H1 (cell line): ENCODE measurements at regions not wholly inside any gene's neighbourhood (a gene's known extent, or its start where the extent isn't known, plus 50 kb on each side); places are given as distances from the start of the nearest gene placed in this dataset.

Experiments
- CTCF ChIA-PET: fragments of 300-600 bp; sonication (Branson Sonifier 250); formaldehyde crosslinking; loops from one replicate; lab custom pipeline; 2021; ENCODE audit not compliant: partially characterized antibody; lab: Charles Lee
- POLR2A ChIA-PET: fragments of 300-600 bp; sonication (Branson Sonifier 250); formaldehyde crosslinking; loops from one replicate; lab custom pipeline; 2021; ENCODE audit warnings: inconsistent platforms; ENCODE audit not compliant: partially characterized antibody; lab: Charles Lee
- DNase-seq, 2 experiments: peaks; one replicate each; pipeline versions ENCODE4 v3.0.0 to v3.0.0-alpha.2; 2010 to 2022; ENCODE audit warnings: low spot score in 2 of 2, low read depth in 1 of 2, mixed read lengths in 1 of 2
- FAIRE-seq: peaks from 2 replicates; lab custom pipeline; 2011; peaks lifted over from hg19 to GRCh38; lab: Jason Lieb, UNC
- H2AFZ ChIP-seq: 2 replicates; pipeline ENCODE4 v1.8.1; 2012; ENCODE audit warnings: low read length, inconsistent platforms
- H2AK5ac ChIP-seq: 2 replicates; pipeline ENCODE4 v1.6.1; 2013; ENCODE audit warnings: low read depth, low read length
- H2BK120ac ChIP-seq: replicated peaks from 2 replicates; pipeline ENCODE3; 2013; ENCODE audit warnings: low read depth, low read length, inconsistent platforms
- H2BK12ac ChIP-seq: 2 replicates; pipeline ENCODE4 v1.6.1; 2013; ENCODE audit warnings: low read depth, low read length
- H2BK15ac ChIP-seq: 2 replicates; pipeline ENCODE4 v1.6.1; 2013; ENCODE audit warnings: low read length
- H2BK20ac ChIP-seq: 2 replicates; pipeline ENCODE4 v1.6.1; 2013; ENCODE audit warnings: low read length
- H2BK5ac ChIP-seq: 2 replicates; pipeline ENCODE4 v1.6.1; 2013; ENCODE audit warnings: low read depth, low read length
- H3K14ac ChIP-seq: 2 replicates; pipeline ENCODE4 v1.6.1; 2013; ENCODE audit warnings: inconsistent platforms; ENCODE audit not compliant: insufficient read length
- H3K18ac ChIP-seq: 2 replicates; pipeline ENCODE4 v1.6.1; 2013; ENCODE audit warnings: low read length; ENCODE audit errors: extremely low read depth
- H3K23ac ChIP-seq: 2 replicates; pipeline ENCODE4 v1.6.1; 2013; ENCODE audit warnings: inconsistent platforms; ENCODE audit not compliant: insufficient read length
- H3K23me2 ChIP-seq: 2 replicates; pipeline ENCODE4 v1.6.1; 2013; ENCODE audit warnings: low read depth, low read length
- H3K27ac ChIP-seq: 2 replicates; pipeline ENCODE4 v1.6.1; 2011; ENCODE audit warnings: low read depth, low read length, inconsistent platforms
- H3K27me3 ChIP-seq, 4 experiments: replicated peaks in 1 of 4; 1 replicate in 1 of 4; 2 replicates in 3 of 4; pipeline versions ENCODE4 v1.6.1 to v1.8.1; 2011 to 2013; ENCODE audit warnings: low read length in 3 of 4, mild to moderate bottlenecking in 3 of 4, inconsistent platforms in 2 of 4, mixed read lengths in 2 of 4, moderate library complexity in 1 of 4; ENCODE audit not compliant: control insufficient read depth in 3 of 4, insufficient read depth in 3 of 4; ENCODE audit errors: extremely low read depth in 1 of 4
- H3K36me3 ChIP-seq, 4 experiments: 2 replicates each; pipeline versions ENCODE4 v1.6.1 to v1.8.1; 2011 to 2013; ENCODE audit warnings: mild to moderate bottlenecking in 4 of 4, low read length in 3 of 4, moderate library complexity in 2 of 4, control low read depth in 1 of 4, inconsistent platforms in 1 of 4; ENCODE audit not compliant: insufficient read depth in 4 of 4, control insufficient read depth in 2 of 4
- H3K4ac ChIP-seq: replicated peaks from 2 replicates; pipeline ENCODE3; 2013; ENCODE audit warnings: low read length, low read depth, mixed read lengths, inconsistent platforms; ENCODE audit not compliant: insufficient read length
- H3K4me1 ChIP-seq, 4 experiments: replicated peaks in 1 of 4; 1 replicate in 1 of 4; 2 replicates in 3 of 4; pipeline versions ENCODE4 v1.6.1 to v1.8.1; 2011 to 2013; ENCODE audit warnings: low read length in 3 of 4, inconsistent platforms in 2 of 4, mixed read lengths in 1 of 4; ENCODE audit not compliant: insufficient read depth in 4 of 4, control insufficient read depth in 3 of 4
- H3K4me2 ChIP-seq, 2 experiments: 2 replicates each; pipeline versions ENCODE4 v1.6.1 to v1.8.1; 2011 to 2013; ENCODE audit warnings: low read depth in 2 of 2, low read length in 2 of 2, control low read depth in 1 of 2, inconsistent platforms in 1 of 2, mild to moderate bottlenecking in 1 of 2; ENCODE audit not compliant: insufficient read depth in 1 of 2
- H3K4me3 ChIP-seq, 4 experiments: fragments of 200-600, 300-600 bp in 1 of 4; sonication (generic), shearing (Covaris generic), sonication (Bioruptor Twin) in 1 of 4; 2 replicates each; pipeline versions ENCODE4 v1.5.1 to v1.8.1; 2011 to 2016; ENCODE audit warnings: low read length in 4 of 4, low read depth in 3 of 4, control low read depth in 2 of 4, inconsistent platforms in 2 of 4, mild to moderate bottlenecking in 2 of 4, mixed read lengths in 1 of 4, moderate library complexity in 1 of 4; ENCODE audit not compliant: insufficient read depth in 2 of 4; ENCODE audit errors: extremely low read depth in 1 of 4
- H3K56ac ChIP-seq: replicated peaks from 2 replicates; pipeline ENCODE3; 2013; ENCODE audit warnings: low read depth, mild to moderate bottlenecking, mixed read lengths, low read length, inconsistent platforms; ENCODE audit not compliant: insufficient read length
- H3K79me1 ChIP-seq: 2 replicates; pipeline ENCODE4 v1.6.1; 2013; ENCODE audit warnings: low read depth, low read length, control low read depth
- H3K79me2 ChIP-seq, 2 experiments: 2 replicates each; pipeline versions ENCODE4 v1.6.1 to v1.8.1; 2012 to 2013; ENCODE audit warnings: low read length in 2 of 2, mild to moderate bottlenecking in 2 of 2, inconsistent platforms in 1 of 2; ENCODE audit not compliant: insufficient read depth in 2 of 2, control insufficient read depth in 1 of 2
- H3K9ac ChIP-seq, 4 experiments: replicated peaks in 1 of 4; 1 replicate in 1 of 4; 2 replicates in 3 of 4; pipeline versions ENCODE4 v1.6.1 to v1.8.1; 2011 to 2013; ENCODE audit warnings: low read depth in 3 of 4, low read length in 3 of 4, control low read depth in 2 of 4, mild to moderate bottlenecking in 2 of 4, moderate library complexity in 2 of 4, inconsistent platforms in 1 of 4; ENCODE audit errors: extremely low read depth in 1 of 4
- H3K9me3 ChIP-seq, 2 experiments: 2 replicates each; pipeline versions ENCODE4 v1.6.1 to v1.8.1; 2012 to 2013; ENCODE audit warnings: mild to moderate bottlenecking in 2 of 2, moderate library complexity in 2 of 2, control low read depth in 1 of 2, inconsistent platforms in 1 of 2, low read depth in 1 of 2, low read length in 1 of 2, mixed read lengths in 1 of 2; ENCODE audit not compliant: insufficient read depth in 2 of 2
- H4K20me1 ChIP-seq, 2 experiments: replicated peaks in 1 of 2; 2 replicates each; pipeline versions ENCODE3 to v1.8.1; 2011 to 2013; ENCODE audit warnings: inconsistent platforms in 2 of 2, low read length in 2 of 2, mild to moderate bottlenecking in 1 of 2; ENCODE audit not compliant: insufficient read depth in 2 of 2, control insufficient read depth in 1 of 2
- H4K5ac ChIP-seq: 2 replicates; pipeline ENCODE4 v1.6.1; 2013; ENCODE audit warnings: low read length, low read depth, mixed read lengths, inconsistent platforms; ENCODE audit not compliant: insufficient read length
- H4K8ac ChIP-seq: 2 replicates; pipeline ENCODE4 v1.8.0; 2013; ENCODE audit warnings: mild to moderate bottlenecking, moderate library complexity, low read length, inconsistent platforms; ENCODE audit not compliant: insufficient read depth; ENCODE audit errors: extremely low read depth
- H4K91ac ChIP-seq: replicated peaks from 2 replicates; pipeline ENCODE3; 2013; ENCODE audit warnings: low read length, mixed read lengths, inconsistent platforms; ENCODE audit not compliant: insufficient read length
- BCL11A ChIP-seq, 2 experiments: IDR thresholded peaks; one replicate each; pipeline ENCODE4 v1.6.1; 2011; ENCODE audit warnings: low read depth in 2 of 2, low read length in 2 of 2, mild to moderate bottlenecking in 2 of 2
- FOSL1 ChIP-seq: IDR thresholded peaks from 2 replicates; pipeline ENCODE4 v1.6.1; 2011; ENCODE audit warnings: mild to moderate bottlenecking, low read depth, low read length, moderate library complexity; ENCODE audit not compliant: insufficient read depth
- JUN ChIP-seq: IDR thresholded peaks from 2 replicates; pipeline ENCODE4 v1.6.1; 2011; ENCODE audit warnings: low read depth, mild to moderate bottlenecking, improper control_type of control experiment, low read length
- SP1 ChIP-seq: IDR thresholded peaks from 2 replicates; pipeline ENCODE4 v1.6.1; 2011; ENCODE audit warnings: low read depth, low read length
- WGBS, 2 experiments: shearing (Covaris generic) in 1 of 2; methylation state at CpG; one replicate each; pipeline versions ENCODE4 v1.1.6 to v1.1.7; 2013 to 2015; ENCODE audit warnings: low lambda C conversion rate in 2 of 2, mixed read lengths in 2 of 2, inconsistent platforms in 1 of 2, low coverage in 1 of 2, missing lambda C conversion rate in 1 of 2; ENCODE audit not compliant: insufficient replicate concordance in 2 of 2, insufficient coverage in 1 of 2, insufficient read length in 1 of 2; ENCODE audit errors: extremely low coverage in 1 of 2, missing lambda C conversion rate in 1 of 2; 5-methylcytosine and 5-hydroxymethylcytosine counted together
- TF ChIP-seq, protein P1 (sequence below): IDR thresholded peaks from 2 replicates; pipeline ENCODE4 v1.6.1; 2011; ENCODE audit warnings: low read depth, mild to moderate bottlenecking, low read length; ENCODE audit not compliant: insufficient read depth
- TF ChIP-seq, protein P2 (sequence below): IDR thresholded peaks from 2 replicates; pipeline ENCODE4 v1.6.1; 2012; ENCODE audit warnings: inconsistent platforms

DNA sequence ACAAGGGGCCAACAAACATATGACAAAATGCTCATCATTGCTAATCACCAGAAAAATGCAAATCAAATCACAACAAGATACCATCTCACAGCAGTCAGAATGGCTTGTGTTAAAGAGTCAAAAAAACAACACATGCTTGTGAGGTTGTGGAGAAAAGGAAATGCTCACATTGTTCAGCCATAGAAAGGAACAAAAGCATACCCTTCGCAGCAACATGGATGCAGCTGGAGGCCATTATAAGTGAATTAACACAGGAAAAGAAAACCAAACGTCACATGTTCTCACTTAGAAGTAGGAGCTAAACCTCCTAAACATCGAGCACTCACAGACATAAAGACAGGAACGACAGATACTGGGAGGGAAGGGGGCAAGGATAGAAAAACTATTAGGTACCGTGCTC, 678.4 kb upstream of the GRM7 start:
- Histone ChIP-seq H3K4me1 (peaks cover 0 to 1% (median 0%) of the 10 kb centered on the region in 4 experiments; a peak in 2 of 7 replicates), H2AFZ (no peak overlapping the region; the same call in 1 of the 2 replicates), H3K9ac (no peak overlapping the region), H2BK5ac (no peak overlapping the region), H3K23me2 (no peaks in the 10 kb centered on the region), H3K27ac (no peak overlapping the region), H4K91ac (no peak overlapping the region), H3K79me1 (no peaks in the 10 kb centered on the region), H3K23ac (no peak overlapping the region), H3K9me3 (no peaks in the 10 kb centered on the region), H3K56ac (no peak overlapping the region), H2BK20ac (no peak overlapping the region), H2BK120ac (no peak overlapping the region), H2BK12ac (no peak overlapping the region; the same call in 1 of the 2 replicates), H3K79me2 (no peaks in the 10 kb centered on the region), H3K27me3 (no peaks in the 10 kb centered on the region), H3K36me3 (no peaks in the 10 kb centered on the region), H3K14ac (no peak overlapping the region), H3K4me3 (no peak overlapping the region), H4K5ac (no peak overlapping the region), H3K4me2 (peak overlapping the region in 1 of 2 experiments; percentile 14; a peak in 1 of 4 replicates), H2AK5ac (no peak overlapping the region), H4K8ac (no peak overlapping the region), H2BK15ac (no peak overlapping the region), H3K18ac (no peak overlapping the region), H4K20me1 (no peaks in the 10 kb centered on the region), H3K4ac (no peak overlapping the region)
- WGBS, 2 experiments, result 63% methylated on average over 5 of the region's 5 CpGs; no CpG with 5 or more reads in 1 of the 2 experiments
- TF ChIP-seq, protein P1, sequence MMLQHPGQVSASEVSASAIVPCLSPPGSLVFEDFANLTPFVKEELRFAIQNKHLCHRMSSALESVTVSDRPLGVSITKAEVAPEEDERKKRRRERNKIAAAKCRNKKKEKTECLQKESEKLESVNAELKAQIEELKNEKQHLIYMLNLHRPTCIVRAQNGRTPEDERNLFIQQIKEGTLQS, result no peak
- TF ChIP-seq SP1 (no peak), FOSL1 (no peak), BCL11A (IDR thresholded peaks at IDR 0.05; ENCODE audit: low read depth in 2 of 2, low read length in 2 of 2) (no peak), JUN (no peak)
- TF ChIP-seq, protein P2, sequence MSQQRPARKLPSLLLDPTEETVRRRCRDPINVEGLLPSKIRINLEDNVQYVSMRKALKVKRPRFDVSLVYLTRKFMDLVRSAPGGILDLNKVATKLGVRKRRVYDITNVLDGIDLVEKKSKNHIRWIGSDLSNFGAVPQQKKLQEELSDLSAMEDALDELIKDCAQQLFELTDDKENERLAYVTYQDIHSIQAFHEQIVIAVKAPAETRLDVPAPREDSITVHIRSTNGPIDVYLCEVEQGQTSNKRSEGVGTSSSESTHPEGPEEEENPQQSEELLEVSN, result 0 out of 2 replicates have a peak, but pooled peaks have one; percentile 15
- DNase-seq (no peak), FAIRE-seq (no peak)
- POLR2A ChIA-PET, result no interaction called here
- CTCF ChIA-PET, result no interaction called here
